Right ventricle myocardium superior (tissue), 1 donor: ENCODE measurements at regions not wholly inside any gene's neighbourhood (a gene's known extent, or its start where the extent isn't known, plus 50 kb on each side); places are given as distances from the start of the nearest gene placed in this dataset.

Experiments used
- ATAC-seq: fragments of 200-7000 bp; cut with Tn5 transposase; one replicate; pipeline ENCODE4 v1.9.1; 2020; ENCODE audit warnings: mild to moderate bottlenecking; ENCODE audit not compliant: poor library complexity
- DNase-seq: peaks from one replicate; pipeline ENCODE4 v3.0.0-alpha.2; 2020
- intact Hi-C: fragments of 100-400 bp; cut with DNase I; formaldehyde crosslinking; loops from one replicate; pipeline ENCODE4 v1.11.2; 2022
- donor health status: DM: no; HTN: yes; CAD: no; lungs with severe emphysema.

- ATAC-seq: no peak
- no peak for DNase-seq
- intact Hi-C loops: no loop called here
Observed at GRCh38 chr10:121007264-121007663, 156.1 kb downstream of the WDR11 start.

GRCh38 chr10:121015916-121016315, 164.8 kb downstream of the WDR11 start:
- intact Hi-C loops: no loop called here
- DNase-seq (no peak), ATAC-seq (no peak)

GRCh38 chr10:121024905-121025584, 173.9 kb downstream of the WDR11 start:
- intact Hi-C loops: no loop called here
- DNase-seq (no peak), ATAC-seq (no peak)

GRCh38 chr10:121025731-121026130, 174.6 kb downstream of the WDR11 start:
- intact Hi-C loops: no loop called here
- ATAC-seq (no peak), DNase-seq (no peak)

- intact Hi-C loops: no loop called here
- DNase-seq (no peak), ATAC-seq (no peak)
Observed at GRCh38 chr10:121027371-121027770, 176.2 kb downstream of the WDR11 start.

- intact Hi-C loops: no loop called here
- ATAC-seq: no peak
- DNase-seq: no peak
Observed at GRCh38 chr10:121032460-121032859, 181.3 kb downstream of the WDR11 start.

- intact Hi-C loops: no loop called here
- DNase-seq (no peak), ATAC-seq (peak; percentile 92)
Observed at GRCh38 chr10:121033366-121033765, 182.2 kb downstream of the WDR11 start.

- ATAC-seq: no peak
- DNase-seq: peak; percentile 49
- intact Hi-C loops: no loop called here
Observed at GRCh38 chr10:121036431-121036830, 185.3 kb downstream of the WDR11 start.

- ATAC-seq (no peak), DNase-seq (no peak)
- intact Hi-C loops: no loop called here
Observed at GRCh38 chr10:121041499-121041898, 190.3 kb downstream of the WDR11 start.

- intact Hi-C loops: no loop called here
- no peak for ATAC-seq
Observed at GRCh38 chr10:121041906-121042305, 190.7 kb downstream of the WDR11 start.

GRCh38 chr10:121042342-121042741, 191.2 kb downstream of the WDR11 start:
- intact Hi-C loops: no loop called here
- no peak for ATAC-seq
- no peak for DNase-seq

More at GRCh38 chr10:121041906-121042305, 190.7 kb downstream of the WDR11 start:
- DNase-seq: no peak

- DNase-seq (peak; percentile 52), ATAC-seq (peak; percentile 56)
- intact Hi-C loops: no loop called here
Observed at GRCh38 chr10:121043124-121043849, 192.1 kb downstream of the WDR11 start.

- DNase-seq: no peak
Observed at GRCh38 chr10:121048749-121049148, 197.6 kb downstream of the WDR11 start.

GRCh38 chr10:121049489-121049888, 198.3 kb downstream of the WDR11 start:
- DNase-seq (no peak), ATAC-seq (no peak)
- intact Hi-C loops: no loop called here

More at GRCh38 chr10:121048749-121049148, 197.6 kb downstream of the WDR11 start:
- ATAC-seq: no peak
- intact Hi-C loops: no loop called here

- ATAC-seq (no peak), DNase-seq (no peak)
- intact Hi-C loops: no loop called here
Observed at GRCh38 chr10:121049923-121050322, 198.8 kb downstream of the WDR11 start.

- intact Hi-C loops: no loop called here
- no peak for ATAC-seq
- DNase-seq: no peak
Observed at GRCh38 chr10:121051171-121051570, 200.0 kb downstream of the WDR11 start.

- DNase-seq: no peak
- intact Hi-C loops: no loop called here
- ATAC-seq: no peak
Observed at GRCh38 chr10:121051696-121052279, 200.6 kb downstream of the WDR11 start.

GRCh38 chr10:121053151-121053550, 202.0 kb downstream of the WDR11 start:
- intact Hi-C loops: no loop called here
- no peak for ATAC-seq
- DNase-seq: no peak

GRCh38 chr10:121054874-121055273, 203.7 kb downstream of the WDR11 start:
- ATAC-seq: no peak
- no peak for DNase-seq
- intact Hi-C loops: no loop called here

GRCh38 chr10:121057269-121057668, 206.1 kb downstream of the WDR11 start:
- ATAC-seq: no peak
- intact Hi-C loops: no loop called here
- no peak for DNase-seq
